DMS 273 treated with DMSO at 0.1 percent for 48 hours (cell line): ENCODE measurements at regions not wholly inside any gene's neighbourhood (a gene's known extent, or its start where the extent isn't known, plus 50 kb on each side); places are given as distances from the start of the nearest gene placed in this dataset.
A peak's percentile ranks its signal among the peaks of the same experiment; 100 is the strongest.
"Not testable (repeated sequence)": the region's sequence is repeated elsewhere in the genome, so short reads cannot be mapped to it uniquely, and the experiment has no call there.

Experiments used
- DNase-seq: peaks from one replicate; lab custom pipeline; 2025; lab: John Stamatoyannopoulos, UW

DNA sequence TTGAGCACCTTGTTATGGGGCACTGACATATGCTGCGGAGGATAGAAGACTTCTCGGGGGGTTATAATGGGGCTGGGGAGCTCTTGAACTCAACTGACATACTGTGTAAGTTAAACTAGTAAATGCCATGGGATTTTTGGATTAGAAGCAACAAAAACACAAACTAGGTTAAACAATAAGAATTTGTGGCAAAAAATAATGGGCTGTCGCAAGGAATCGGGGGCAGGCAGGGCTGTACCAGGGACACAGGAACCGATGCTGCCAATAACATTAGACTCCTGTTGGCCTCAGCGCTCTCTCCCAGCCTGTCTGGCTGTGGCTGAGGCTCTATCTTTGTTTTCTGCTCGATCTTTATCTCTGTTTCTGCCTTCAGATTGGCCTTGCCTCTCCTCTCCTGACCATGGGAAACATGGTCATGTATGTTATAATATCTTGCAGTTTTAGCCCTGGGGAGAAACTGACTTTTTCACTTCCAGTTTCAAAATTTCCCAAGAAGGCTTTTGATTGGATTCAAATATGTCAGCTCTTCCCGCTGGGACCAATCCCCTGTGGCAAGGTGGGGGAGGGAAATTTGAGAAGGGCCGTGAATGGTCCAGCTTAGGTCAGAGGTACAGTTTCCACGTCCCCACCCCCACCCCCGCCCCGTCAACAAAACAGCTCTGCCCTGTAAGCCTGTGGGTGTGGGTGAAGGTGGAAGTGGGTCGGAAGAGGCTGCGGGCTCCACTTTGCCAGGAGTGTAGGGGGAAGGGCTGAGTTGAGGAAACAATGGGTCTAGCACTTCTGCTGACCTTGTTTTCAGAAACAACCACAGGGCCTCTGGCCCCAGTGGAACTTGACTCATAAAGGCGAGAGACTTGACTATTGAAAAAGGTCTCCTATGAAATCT lies 161.1 kb upstream of the TBL1XR1 start:
- peak; percentile 71 for DNase-seq

DNA sequence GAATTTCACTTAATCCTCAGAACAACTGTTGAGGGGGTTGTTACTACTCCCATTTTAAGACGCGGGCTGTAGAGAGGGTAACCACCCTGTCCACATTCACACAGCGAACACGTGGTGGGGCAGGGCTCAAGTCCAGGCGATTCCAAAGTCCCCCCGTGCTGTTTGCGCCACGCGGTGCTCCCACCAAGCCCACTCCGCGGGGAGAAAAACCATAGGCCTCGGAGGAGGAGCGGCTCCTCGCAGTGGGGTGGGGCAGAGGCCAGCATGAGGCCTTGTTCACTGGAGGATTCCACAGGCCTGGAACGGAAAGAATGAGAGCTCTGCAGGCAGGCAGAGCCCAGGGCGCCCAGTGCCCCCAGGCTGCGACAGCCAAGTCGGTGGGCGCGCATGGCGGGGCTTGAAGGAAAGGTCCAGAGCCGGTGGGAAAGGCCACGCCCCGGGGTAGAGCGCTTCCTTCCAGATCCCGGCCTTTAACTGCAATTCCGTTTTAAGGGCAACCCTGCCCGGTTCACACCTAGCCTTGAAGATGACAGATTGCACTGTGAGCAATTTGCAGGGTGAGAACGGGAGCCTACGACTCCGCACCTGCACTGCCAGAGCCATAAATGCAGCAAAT lies 161.8 kb upstream of the TBL1XR1 start:
- DNase-seq: peak; percentile 61

DNA sequence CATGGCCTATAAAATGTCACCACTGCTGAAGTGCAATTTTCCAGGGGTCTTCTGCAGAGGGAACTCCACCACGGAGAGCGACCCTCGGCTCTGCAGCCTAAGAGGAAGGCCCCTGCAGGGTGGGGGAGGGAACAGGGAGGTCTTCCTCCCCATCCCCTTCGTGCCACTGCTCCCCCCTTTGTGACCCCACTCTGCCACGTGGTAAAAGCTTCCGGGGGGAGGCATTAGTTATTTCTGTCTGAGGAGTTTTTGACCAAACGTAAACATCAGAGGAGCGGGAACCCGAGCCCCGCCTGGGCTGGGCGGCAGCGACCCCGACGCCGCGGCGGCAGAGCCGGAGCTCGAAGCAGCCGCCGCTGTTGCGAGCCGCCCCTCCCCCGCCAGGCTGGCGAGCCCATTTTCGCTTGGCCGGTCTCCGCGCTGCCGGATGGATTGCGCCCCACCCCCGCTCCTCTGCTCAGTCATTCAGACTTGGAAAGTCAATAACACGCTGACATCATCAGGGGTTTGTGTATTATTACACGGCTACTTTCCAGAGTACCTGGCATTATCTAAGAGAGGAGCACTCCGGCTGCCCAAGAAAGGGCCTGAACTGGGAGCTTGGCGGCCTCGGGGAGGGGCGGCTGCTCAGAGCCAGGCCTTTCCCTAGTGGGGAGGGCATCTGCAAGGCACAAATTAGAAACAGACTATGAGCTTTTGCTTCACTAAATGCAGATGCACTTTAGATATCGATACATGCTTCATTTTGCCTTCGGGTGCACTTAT lies 162.5 kb upstream of the TBL1XR1 start:
- DNase-seq: peak; percentile 96

DNA sequence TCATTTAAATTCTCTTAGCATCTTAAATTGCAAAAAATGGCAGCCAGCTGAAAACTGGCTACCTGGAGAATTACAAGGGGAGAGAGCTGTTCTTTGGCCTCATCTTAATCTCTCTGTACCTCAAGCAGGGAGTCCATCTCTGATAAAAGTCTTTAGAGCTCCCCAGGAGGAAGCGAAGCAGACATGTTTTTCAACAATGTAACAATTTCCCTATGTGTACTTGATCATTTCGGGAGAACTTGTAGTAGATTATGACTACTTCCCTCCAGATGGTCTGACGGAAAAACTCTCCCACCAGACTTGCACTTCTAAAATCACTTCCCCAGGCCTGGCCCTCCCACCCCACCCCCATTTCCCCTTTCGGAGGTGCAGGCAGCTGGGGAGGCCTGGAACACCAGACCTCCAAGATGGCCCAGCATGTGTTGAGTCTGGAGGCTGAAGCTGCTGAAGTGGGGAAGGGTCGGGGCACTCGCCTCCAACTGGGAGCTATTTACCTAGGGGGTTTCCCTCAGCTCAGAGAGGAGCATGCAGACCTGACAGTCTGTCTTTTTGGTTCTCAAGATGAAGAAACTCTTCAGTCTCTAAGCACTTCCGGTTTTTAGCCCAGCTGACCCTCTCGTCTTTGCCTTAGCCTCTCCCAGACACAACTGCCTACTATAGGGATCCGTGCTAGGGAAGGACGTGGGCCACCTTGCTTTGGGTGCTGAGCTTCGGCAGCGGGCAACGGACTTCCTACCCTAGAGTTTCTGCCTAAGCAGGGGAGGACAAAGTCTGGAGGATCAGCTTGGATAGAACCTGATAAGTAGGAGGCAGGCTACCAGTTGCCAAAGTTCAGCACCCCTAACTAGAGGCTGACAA lies 164.0 kb upstream of the TBL1XR1 start:
- DNase-seq: no peak

DNA sequence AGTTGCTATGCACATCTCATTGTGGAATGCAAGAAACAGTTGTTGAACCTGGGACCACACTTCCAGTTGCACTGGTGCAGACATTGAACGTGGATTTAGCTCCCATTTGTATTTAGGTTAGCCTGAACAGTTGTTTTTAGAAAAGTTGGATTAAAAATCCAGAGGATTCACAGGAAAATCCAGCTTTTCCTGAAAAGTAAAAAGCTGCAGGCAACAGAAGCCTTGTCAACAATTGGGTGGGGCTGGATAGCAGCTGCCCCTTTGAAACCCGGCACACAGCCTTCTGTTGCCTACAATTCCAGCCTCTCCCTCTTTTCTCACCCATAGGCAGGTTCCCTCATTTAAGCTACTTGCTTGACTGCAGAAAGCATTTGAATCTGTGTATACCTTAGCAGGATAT lies 165.3 kb upstream of the TBL1XR1 start:
- no peak for DNase-seq

DNA sequence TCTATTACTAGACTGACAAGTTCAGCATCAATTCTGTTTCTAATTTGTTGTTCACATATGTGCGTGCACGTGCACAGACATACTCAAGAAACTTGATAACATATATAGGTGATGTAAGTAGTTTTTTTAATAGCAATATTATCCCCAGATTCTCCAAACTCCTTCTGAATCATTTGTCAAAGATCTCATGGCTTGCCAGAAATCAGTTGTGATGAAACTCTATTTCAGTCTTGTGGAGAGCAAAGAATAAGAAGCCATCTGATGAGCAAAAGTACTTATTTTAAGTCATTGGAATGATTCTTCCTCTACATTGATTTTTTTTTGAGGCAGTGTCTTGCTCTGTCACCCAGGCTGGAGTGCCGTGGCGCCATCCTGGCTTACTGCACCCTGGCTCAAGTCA lies 167.0 kb upstream of the TBL1XR1 start:
- no peak for DNase-seq

DNA sequence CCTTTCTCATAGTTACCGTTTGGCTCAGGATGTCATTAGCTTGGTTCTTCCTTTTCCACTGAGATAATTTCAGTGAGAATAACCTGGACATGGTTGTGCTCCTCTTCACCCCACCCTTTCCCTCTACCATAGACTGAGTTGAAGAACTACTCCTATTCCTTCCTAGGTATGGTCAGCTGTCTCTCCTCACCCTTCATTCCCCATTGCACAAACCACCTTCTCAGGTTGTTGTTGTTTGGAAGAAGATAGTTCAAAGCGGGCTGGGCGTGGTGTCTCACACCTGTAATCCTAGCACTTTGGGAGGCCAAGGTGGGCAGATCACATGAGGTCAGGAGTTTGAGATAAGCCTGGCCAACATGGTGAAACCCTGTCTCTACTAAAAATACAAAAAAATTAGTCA lies 168.0 kb upstream of the TBL1XR1 start:
- DNase-seq: not testable (repeated sequence)

DNA sequence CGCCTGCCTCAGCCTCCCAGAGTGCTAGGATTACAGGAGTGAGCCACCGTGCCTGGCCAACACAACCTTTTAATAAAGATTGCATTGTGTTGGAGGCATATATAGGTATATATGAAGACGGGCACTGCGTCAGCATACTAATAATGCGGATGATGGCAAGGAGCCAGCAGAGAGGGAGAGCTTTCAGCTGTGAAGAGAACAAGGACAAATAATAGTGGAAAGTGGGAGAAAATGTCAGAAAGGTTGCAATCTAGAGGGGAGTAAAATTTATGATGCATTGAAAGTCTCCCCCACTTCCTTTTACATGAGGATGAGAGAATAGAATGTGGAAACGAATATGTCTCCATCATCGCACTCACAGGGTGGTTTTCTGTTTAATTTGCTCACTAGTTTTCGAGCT lies 170.5 kb upstream of the TBL1XR1 start:
- DNase-seq: no peak

DNA sequence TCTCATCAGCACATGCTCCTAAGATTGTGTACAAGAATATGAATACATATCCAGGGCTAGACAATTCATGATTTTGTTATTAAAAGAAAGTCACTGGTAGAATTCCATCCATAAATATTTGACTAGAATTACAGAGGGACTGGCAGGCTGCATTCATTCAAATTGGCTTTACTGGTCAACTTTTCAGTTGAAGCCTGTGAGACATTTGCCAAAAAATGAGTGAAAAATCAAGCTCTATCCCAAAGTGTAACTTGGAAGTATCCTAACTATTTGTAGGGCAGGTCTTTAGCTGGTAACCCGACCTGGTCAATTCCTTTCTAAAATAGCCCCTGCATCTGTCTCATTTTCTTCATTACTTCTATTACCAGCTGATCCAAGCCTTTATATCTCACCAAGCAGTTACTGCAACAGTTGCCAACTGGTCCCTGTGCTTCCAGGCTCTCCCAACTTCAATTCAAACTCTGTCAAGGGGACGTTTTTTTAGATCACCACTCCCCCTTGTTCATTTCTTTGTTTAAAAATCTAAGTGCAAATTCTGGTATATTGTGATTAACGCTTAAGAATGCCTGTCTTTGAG lies 173.1 kb upstream of the TBL1XR1 start:
- DNase-seq: no peak

DNA sequence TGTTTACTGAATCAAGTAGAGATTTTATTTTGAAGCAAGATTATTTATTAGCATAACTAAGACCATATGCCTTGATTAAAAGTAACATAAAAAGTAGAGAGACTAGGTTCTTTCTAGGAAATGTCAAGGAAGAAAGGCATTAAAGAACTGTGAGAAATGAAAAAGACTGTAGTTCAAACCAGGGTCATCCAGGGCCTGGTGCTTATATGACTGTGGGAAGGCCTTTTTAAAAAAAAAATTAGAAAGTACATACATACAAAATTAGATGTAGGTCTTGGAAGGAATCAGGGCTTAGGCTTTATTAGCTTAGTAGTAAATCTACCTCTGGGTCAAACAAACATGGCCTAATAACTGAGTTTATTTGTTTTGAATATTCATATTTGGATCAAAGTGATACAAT lies 173.9 kb upstream of the TBL1XR1 start:
- DNase-seq: no peak

DNA sequence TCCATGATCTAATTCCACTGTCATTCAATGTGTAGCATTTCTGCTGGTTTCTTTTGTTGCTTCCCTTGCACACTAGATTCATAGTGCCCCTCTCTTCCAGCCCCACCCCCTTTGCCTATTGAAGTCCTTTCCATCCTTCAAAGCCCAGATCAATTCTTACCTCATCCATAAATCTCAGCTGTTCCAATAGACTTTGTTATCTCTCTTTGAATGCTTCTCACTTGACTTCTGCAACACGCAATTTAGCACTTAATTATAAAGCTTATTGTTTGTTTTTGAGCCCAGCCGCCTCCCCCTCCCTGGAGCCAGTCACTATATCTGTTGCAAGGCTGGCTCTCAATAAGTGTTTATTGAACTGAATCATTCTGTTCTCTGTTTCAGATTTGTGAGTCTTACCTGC lies 174.6 kb upstream of the TBL1XR1 start:
- DNase-seq: no peak

DNA sequence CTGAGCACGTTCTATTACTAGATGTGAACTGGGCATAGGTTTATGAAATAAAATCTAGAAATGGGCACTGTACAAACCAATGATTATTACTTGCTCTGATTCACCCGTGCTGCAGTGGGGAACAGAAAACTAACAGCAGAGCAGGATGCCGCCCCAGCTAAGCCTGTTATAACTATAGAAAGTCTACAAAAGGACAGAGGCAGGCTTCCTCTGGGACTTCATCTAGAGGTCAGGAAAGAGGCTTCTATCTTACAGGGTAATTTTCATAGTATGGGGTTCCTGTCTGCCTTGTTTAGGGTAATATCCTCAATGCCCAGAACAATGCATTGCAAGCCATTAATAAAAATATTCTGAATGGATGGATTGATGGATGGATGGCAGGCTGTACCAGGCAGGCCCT lies 177.0 kb upstream of the TBL1XR1 start:
- DNase-seq: no peak

DNA sequence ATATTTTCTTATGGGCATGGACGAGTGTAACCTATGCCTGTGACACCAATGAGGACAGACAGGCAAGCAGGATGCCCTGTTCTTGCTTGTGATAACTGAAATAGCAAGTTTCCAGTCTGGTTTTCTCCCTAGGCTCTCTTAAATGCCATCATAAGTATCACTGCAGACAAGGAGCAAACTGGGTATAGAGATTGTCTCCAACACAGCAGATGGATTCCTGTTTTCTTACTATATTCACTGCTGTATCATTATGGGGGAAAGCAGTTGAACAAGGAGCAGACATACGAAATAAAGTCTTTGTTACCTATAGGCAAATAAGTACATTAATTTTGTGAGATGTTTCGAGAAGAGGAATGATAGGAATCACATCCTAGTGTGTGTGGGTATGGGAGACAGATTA lies 178.0 kb upstream of the TBL1XR1 start:
- DNase-seq: no peak

DNA sequence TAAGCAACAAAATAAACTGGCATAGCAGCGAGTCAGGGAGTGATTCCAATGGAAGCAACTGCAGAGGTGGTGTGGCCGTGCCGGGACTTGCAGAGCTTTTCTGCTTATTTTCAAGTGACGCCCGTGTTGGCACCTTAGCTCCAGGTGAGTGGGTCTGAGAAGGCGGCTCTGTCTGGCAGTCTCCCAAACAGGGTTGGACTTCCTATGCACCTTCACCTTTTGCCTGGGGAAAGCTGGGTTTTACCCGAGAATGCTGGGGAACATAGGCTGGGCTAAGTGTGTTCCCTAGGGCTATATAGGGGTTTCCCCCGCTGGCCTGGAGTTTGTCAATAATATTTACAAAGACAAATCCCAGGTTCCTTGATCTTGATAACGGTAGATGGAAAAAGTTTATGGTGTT lies 179.9 kb upstream of the TBL1XR1 start:
- DNase-seq: no peak

DNA sequence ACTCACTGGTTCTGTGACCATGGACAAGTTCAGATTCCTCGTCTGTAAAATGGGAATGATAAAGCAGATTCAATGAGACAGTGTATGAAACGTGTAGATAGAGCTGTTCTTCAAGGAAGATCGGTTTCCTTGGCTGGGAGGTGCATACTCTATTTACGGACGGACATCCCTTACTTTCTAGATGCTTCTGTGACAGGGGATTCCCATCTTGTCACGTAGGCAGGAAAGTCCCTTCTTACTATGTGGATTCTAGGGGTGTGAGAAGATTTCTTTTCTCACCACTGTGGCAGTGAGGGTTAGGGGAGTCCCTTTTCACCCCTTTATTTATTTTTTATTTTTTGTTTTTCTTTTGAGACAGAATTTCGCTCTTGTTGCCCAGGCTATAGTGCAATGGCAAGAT lies 180.9 kb upstream of the TBL1XR1 start:
- no peak for DNase-seq

DNA sequence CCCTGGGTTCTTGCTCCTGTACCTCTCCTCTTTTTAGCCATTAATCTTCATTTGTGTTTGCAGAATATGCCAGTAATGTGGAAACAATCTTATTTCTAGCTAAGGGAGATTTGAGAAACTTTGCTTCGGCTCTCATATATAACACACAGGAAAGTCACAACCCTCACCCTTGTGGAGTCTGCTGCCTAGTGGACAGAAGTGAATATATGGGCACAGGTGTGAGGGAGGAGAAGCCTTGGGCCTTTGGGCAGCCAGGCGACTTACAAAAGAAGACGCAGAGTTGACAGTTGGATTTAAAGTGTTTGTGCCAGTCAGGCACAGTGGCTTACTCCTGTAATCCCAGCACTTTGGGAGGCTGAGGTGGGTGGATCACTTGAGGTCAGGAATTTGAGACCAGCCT lies 181.8 kb upstream of the TBL1XR1 start:
- no peak for DNase-seq

DNA sequence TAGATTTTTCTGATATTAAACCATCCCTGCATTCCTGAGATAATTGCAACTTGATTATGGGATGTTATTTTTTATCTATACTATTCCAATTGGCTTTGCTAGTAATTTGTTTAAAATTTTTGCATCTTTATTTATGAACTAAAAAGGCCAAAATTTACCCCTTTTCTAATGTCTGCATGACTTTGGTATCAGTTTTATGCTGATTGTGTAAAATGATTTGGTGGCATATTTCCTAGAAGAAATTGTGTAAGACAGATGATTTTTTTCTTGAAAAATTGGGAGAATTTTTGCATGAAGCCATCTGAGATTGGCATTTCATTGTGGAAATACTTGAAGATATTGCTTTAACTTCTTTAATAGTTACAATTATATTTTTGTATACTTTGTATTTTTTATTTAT lies 183.8 kb upstream of the TBL1XR1 start:
- no peak for DNase-seq

DNA sequence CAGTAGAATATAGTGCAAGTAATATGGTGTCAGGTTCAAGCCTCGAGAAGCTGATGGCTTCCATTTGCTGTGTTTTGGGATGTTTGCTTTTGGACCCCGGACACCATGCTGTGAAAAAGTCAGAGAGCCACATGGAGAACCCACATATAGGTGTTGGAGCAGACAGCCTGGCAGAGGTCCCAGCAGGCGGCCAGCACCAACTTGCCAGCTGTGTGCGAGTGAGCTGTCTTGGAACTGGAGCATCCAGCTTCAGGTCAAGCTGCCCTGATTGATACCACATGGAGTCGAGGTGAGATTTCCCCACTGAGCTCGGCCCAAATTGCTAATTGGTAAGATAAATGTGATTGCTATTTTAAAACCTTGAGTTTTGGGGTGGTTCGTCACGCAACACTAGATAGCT lies 185.7 kb upstream of the TBL1XR1 start:
- peak; percentile 38 for DNase-seq

DNA sequence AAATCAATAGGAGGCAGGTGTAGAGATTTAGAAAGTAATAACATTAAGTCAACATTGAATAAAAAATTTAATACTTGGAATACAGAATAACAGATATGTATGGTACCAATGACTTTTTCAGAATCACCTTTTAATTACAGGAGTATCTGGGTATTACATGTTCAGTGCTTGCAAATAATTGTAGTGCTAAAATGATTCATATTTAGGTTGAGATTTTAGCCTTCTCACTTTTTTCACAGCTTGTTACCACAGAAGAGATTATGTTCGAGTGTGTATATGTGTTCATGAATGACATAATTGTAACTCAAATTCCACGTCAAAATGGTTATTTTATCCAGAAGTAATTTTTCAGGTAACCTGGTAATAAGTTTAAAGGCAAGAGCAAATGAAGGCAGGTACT lies 187.9 kb upstream of the TBL1XR1 start:
- DNase-seq: no peak

DNA sequence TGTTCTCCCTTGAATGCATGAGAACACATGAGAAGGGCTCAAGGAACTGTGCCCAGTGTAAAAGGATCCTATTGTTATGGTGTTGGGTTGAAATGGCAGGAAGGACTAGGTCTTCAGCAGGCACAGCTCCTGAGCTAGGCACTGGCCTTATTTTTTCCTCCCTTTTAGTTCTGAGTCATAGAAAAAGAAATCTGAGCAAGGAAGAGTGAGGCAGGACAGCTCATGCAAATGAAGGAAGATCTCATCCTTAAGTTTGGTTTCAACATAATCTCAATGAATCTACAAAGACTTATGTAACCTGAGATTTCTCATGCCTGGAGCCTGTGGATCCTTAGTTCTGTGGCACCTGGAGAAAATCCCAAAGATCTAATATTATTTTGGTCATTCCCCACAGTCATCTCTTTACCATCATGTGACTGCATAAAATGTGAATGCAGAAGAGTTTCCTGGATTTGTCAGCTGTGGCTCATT lies 188.6 kb upstream of the TBL1XR1 start:
- DNase-seq: no peak

DNA sequence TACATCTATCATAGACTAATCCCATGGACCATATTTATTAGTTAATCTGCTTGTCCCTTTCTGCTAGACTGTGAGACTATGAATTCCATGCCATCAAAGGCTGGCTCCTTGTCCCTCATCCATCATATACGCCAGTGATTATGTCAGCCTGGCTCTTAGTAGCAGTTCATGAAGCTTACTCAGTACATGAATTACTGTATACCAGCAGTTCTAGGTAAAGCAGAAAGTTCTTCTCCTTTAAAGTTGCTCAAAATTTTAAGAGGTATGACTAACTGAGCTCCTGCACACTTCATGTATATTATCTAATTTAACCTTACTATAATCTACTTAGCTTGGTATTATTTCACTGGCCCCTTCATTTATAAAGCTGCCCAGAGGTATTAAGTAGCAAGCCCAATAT lies 190.9 kb upstream of the TBL1XR1 start:
- DNase-seq: no peak
